CD4-positive, alpha-beta T cell treated with Interleukin-4 for 1 hour (primary cell): ENCODE measurements at regions not wholly inside any gene's neighbourhood (a gene's known extent, or its start where the extent isn't known, plus 50 kb on each side); places are given as distances from the start of the nearest gene placed in this dataset.

Experiments
- DNase-seq, 2 donors: peaks; one replicate each; pipeline ENCODE4 v3.0.0-alpha.2; 2020 to 2022

DNA sequence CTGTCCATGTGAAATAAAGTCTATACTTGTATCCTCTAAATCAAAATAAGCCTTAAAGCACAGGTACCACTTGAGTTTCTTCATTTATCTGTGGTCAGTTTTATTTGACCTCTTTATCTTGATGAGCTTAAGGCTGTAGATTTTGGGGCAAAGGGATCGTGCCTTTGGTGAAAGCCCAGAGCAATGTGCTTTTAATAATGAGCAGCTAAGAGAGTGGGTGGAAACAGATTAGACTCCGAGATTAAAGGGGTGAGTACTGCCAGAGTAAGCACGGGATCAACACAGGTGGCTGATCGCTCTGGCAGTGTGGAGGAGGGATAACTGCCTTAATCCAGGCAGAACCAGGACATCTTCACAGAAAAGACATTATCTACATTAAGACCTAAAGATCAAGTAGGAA lies 280.4 kb downstream of the TDRD15 start:
- DNase-seq: no peak

DNA sequence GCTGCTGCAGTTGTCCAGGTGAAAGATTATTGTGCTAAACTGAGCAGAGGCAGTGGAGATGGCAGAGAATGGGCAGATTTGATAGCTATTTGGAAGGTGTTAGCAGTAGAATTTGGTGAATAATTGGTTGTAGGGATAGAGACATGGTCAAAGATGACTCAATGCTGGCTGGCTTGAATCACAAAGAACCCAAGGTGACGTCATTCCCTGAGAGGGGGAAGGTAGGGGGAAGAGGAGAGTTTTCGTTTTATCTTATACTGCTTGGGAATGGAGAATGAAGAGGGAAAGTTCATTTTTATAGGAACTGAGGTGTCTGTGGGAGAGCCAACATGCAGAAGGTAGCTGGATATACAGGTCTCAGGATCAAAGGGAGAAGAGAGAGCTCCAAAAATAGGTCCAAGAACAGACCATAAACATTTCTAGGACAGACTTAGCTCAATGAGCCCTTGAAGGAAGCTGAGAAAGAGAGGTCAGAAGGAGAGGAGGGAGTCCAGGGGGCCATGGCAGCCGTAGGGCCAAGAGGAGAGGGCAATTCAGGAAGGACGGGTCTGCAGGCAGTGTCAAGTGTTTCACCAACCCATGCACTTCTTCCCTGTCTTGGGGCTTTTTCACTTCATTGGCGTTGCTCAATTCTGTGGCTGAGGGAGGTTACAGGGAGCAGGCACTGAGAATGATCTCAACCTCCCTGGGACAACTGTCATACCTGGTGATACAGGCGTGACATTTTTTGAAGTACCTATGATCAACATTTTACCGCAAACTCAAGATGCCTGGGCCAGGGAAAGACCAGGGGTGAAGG lies 281.3 kb downstream of the TDRD15 start:
- DNase-seq: no peak

DNA sequence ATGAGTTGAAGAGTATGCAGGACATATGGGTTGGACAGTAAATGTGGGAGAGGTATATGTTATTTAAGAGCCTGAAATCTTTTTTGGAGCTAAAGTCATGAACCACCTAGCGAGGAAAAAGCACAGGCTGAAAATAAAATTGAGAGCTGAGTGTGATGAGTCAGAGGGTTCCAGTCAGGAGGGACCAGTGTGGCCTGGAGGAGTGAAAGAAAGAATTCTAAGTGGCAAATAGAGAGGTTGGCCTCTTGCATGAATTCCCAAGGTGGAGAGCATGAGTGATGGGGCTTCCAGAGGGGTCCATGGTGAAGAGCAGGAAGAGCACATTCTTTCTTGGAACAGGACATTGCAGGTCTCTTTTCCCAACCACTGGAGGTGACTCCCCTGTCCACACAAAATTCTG lies 282.6 kb downstream of the TDRD15 start:
- DNase-seq: no peak

DNA sequence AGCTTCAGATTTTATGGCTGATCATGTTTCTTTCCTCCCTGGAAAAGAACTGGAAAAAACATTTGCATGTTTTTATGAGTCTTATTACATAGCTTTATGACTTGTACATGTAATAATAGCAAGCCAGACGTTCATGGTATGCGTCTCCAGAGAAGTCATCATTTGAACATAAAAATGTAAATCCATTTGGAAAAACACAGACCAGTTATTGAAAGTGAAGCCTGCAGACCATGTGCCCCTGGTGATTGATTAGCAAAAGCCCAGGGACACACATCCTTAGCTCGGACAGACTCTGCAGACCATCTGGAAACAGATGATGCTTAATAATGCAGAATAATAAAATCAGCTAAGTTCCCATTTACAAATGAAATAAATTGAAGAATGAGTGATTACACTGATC lies 283.1 kb downstream of the TDRD15 start:
- no peak for DNase-seq

DNA sequence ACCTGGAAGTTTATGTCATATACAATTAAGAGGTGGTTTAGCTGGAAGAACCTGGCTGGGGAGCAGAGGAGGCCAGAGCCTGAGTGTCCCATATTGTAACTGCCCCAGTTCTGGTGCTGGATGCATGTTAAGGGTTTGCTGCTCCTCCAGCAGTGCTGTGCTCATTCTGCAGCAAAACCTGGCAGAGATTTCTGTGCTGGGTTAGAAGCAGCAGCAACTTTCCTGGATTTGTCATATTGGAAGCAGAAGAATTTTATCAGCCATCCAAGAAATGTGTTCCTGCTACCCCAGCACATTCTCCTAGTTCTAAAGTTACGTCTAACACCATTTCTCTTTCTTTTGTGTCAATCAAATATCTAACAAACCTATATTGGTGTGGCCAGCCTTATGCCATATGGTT lies 284.1 kb downstream of the TDRD15 start:
- DNase-seq: no peak

DNA sequence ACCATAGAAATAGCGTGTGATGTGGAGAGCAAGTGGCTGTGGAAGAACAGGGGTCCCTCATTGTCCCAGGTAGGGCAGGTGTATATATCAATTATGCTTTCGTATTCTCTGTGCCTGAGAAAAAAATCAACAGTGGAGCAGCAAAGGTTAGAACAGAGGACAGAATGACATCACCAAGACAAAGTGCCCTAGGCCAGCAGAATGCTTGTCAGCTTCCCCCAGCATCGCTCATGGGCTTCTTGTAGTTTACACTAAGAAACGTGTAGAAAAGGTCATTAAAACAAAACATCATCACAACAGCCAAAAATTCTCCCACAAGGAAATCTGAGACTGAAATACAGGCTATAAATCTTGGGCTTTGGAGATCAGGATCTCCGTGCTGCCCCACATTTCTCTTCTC lies 288.0 kb downstream of the TDRD15 start:
- no peak for DNase-seq

DNA sequence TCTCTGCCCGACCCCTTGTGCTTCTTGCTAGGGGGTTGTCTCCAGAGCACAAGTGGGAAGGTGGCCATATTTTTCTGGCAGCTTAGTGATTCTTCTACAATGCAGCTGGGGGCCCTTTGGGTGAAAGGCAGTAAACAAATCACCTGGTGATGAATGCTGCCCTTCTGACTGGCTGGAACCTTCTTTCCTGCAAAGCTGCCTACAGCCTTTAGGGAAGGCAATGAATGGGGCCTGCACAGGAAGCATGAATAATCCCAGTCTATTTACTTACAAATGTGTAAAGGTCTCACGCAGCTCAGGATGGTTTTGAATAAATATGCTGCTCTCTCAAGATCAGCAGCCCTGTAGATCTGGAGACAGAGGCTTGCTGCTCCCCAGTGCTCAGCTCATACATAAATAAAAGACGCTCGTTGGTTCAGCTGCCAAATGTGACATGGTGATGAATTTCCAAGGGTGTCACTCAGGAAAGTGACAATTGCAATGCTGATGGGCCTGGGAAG lies 289.2 kb downstream of the TDRD15 start:
- no peak for DNase-seq

DNA sequence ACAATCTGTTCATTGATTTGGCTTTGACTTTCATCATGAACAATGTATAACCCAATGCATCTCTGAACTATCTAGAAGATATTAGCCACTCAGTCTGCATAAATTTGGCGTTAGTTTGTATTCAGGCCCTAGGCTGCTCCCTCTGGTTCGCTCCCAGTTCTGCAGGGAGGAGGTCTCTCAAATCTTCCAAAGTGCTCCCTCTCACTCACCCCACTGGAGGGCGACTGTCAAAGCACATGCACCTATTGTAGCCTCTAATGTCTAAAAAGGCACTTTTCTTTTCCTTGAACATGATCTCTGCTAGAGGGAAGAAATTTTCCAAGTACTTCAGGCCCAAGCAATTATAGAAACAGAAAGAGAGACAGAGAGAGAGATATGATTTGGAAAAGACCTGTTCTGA lies 291.5 kb downstream of the TDRD15 start:
- no peak for DNase-seq

DNA sequence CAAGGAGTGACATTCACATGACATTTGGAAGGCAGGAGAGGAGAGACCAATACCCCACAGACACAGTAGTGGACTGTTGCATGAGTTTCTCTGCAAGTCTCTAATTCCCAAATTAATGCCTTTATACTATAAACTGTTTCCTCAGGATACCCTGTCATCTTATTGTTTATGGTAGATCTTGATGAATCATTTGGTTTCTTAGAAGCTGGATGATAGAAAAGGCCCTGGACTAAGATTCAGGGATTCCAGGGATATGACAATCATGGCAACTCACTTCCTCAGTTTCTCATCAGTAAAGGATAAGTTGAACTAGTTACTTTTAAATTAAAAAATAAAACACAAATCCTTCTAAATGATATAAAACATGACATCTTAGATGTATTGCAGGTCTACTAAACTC lies 292.5 kb downstream of the TDRD15 start:
- DNase-seq: no peak

DNA sequence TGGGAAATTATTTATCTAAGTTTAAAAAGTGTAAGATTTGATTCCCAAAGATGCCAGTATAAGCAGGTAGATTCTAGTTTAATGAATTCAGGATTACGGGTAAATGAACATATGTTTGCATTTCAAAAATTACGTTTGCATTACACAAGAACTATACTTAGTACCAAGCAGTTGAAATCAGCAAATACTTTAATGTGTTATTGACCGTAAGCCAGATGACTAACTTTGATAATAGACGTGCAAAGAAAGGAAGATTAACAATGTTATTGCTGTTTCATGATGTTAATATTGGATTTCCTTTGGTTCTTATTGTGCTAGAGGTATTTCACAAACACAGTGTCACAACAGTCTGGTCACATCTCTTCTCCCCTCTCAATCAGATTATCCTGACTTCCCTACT lies 294.7 kb downstream of the TDRD15 start:
- no peak for DNase-seq

DNA sequence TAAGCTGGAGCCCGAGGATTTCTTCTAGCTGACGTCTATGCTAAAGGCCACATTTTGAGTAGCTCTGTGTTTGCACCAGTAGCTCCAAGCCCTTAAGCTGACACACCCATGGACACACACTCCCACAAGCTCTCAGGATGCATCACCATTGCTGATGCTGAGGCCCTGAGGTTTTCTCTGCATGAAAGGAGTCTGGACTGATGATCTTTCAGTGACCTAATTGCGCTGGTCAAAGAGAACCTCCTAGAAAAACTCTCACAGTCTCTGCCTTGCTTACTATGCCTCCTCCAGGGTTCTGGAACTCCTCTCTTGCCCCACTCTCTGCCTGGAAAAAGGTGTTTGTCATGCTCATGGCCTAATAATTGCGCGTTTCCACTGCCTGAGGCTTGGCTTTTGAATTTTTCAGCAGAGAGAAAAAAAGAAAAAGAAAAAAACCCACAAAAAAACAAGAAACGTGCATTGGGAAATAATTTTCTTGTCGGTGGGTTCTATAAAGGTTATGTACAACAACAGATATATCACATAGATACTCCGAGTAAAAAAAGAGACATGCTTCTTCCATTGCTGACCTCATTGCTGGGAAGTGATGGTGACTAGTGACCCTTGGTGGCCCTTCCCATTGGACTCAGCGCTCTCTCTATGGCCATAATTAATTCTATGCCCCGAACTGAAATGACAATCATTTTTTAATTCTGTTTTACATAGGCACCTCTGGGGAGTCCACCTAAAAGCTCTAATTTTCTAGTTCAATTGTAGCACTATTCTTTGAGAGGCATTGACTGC lies 297.0 kb downstream of the TDRD15 start:
- no peak for DNase-seq

DNA sequence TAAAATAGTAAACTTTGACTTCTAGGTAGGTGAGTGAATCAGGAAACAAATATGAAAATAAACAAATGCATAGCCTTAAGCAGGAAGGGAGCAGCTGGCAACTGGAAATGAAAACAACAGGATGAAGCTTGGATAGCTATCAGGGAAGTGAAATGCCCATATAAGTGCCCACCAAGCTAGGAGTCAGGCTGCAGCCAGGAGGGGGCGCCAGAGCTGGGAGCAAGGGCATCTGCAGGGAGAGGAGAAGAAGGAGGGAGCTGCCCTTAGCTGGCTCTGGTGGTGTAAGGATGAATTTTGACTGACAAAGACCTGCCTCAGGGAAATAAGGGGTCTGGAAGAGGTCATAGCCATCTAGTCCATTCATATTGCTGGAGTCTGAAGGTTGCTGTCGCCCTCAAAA lies 298.3 kb downstream of the TDRD15 start:
- no peak for DNase-seq

DNA sequence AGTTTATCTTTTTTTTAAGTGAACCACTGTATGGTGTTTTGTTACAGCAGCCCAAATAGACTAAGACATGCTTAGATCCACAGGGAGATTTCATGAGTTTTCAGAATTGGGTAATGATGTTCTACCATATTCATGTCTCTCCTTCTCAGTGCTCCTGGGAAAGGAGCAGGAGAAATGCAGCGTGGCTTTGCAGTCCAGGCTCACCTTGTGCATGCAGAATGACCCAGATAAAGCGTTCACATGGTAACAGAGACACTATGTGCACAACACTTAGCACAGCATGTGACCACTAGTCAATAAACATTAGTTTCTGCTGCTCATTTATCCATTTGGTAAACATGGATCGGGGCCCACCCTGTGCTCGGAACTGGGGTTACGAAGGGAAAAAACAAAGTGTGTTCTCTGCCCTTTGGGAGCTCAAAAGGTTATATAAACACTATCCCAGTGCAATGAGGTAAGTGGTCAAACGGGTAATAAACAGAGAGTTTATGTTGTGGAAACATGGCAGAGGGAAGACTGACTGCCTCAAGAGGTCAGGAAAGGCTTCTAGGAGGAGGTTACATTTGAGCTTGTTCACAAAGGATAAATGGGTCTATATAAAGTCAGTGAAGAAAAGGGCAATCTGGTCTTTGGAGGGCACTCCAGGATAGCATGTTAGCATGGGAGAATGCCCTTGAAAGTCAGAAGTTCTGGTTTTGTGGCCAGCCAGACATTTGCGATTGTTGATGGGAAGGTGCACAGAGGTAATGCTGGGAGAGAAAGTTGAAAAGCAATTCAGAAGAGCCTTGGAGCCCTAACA lies 299.2 kb downstream of the TDRD15 start:
- no peak for DNase-seq

DNA sequence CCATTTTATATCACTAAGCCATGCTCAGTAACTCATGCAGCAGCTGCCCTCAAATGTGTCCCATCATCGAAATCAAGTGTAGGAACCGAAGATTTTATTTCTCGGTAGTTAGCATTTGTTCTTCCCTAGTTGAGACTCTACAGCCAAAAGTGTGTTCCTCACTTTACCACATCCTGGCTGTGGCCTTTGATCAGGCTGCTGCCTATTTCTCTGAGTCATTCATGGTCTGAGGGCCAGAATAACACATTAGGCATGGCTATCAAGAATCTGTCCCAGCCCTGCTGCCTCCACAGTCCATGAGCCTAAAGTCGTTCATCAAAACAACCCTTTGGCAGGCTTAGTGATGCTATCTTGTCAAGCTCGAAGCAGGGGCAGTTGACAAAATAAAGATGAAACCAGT lies 300.1 kb downstream of the TDRD15 start:
- DNase-seq: no peak

DNA sequence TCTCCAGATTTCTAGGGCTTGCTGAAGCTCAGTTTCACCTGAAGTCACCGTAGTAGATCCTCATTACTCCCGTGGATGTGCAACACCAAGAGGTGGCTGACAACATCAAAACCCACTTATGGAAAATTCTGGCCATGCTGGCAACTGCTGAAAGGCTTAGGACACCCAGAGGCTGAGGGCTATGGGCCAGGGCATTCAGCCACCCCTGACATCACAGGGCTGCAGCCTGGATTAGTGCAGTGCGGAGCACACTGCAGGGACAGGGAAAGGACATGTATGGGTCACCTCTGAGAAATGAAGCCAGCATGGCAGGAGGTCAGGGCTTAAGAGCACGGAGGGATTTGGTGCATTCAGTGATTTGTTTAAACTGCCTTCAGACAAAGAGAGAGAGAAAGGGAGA lies 300.6 kb downstream of the TDRD15 start:
- no peak for DNase-seq

DNA sequence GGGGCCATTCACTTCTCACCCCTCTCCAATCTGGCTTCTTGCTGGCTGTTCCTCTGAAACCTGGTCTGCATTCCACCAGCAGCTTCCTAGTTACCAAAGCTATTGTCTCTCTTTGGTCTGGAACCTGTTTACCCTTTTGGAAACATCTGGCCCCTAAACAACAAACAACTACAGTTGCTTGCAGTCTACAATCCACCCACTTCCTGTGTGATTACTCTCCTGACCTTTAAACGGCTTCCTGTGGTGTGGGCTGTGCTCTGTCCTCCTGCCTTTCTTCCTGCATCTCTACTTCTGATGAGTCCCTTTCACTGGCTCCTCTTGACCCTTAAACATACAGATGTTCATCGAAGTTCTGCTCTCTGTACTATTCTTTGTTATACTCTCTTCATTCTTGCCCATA lies 303.8 kb downstream of the TDRD15 start:
- DNase-seq: no peak

DNA sequence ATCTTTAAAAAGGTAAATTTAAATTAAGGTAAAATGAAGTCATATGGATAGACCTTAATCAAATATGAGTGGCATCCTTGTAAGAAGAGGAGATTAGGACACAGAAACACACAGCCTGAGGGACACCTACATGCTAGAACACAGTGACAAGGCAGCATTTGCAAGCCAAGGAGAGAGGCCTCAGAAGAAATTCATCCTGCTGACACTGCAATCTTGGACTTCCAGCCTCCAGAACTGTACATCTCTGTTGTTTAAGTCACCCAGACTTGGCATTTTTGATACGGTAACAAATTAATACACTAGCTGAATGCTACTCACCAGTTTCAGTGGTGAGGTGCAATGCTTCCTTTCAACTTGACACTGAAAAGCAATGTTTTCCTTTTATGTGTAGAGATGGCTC lies 305.0 kb downstream of the TDRD15 start:
- no peak for DNase-seq

DNA sequence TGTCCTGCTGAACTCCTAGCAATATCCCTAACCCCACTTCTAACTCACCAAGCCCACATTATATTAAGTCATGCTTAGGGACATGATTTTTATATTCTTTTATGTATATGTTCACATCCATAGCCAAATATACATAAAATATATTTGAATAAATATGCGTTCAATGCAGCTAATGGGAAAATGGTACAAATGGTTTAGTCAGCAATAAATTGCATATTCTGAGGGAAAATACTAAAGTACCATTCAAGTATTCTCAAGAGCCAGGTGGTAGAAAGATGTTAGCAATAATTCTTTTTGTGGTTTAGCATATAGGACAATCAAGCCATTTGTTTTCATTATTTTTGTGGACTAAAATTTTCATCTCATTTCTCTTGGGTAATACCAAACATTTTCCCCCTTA lies 306.0 kb downstream of the TDRD15 start:
- no peak for DNase-seq

DNA sequence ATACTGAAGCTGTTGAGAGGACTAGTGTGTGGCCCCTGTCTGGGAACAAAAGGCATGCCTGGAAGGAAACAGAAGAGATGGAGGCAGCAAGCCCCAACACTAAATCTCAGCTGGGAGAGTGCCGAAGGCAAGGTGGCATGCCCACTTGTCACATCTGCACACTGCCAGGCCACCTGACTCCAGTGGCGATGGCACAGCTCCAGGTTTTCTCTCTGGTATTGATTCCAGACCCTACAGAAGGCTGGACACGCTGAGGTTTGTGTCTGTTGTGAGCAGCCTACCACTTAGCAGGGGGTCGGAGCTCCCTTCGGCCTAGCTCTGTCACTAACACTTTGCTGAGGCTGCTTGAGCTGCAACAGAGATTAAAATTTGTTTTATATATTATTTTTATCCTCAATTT lies 307.3 kb downstream of the TDRD15 start:
- no peak for DNase-seq

DNA sequence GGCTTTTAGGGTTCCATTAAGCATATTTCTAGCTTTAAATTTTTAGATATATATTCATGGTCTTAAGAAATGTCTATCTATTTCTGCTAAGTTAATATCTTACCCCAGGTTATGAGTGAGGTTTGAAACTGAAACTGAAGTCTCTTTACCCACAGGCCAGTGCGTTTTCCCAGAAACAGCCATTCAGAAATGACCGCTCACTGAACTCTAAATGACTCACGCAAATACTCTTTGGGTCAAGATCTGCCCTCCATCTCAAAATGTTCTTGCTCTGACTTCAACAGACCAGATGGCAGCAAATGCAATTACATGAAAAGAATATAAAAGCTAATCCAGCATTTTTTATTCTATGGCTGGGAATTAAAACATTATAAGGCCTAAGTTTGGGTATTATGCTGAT lies 315.2 kb downstream of the TDRD15 start:
- DNase-seq: no peak

DNA sequence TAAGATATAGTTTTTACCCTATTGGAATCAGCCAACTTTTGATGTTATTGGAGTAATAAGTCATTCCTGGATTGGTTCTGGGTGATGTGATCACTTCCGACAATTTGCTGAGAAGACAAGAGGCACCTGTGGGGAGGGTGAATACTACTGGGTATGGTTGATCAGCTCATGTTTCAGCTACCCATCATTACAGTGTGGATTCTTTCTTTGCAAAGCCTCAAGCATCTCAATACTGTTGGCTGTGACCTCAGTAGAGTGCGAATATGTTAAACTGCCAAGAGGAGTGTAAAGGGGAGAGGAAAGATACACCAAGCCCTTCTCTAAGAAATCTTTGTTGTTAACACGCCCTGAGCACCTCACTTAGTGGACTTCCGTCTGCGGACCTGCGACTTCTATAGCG lies 317.7 kb downstream of the TDRD15 start:
- no peak for DNase-seq

DNA sequence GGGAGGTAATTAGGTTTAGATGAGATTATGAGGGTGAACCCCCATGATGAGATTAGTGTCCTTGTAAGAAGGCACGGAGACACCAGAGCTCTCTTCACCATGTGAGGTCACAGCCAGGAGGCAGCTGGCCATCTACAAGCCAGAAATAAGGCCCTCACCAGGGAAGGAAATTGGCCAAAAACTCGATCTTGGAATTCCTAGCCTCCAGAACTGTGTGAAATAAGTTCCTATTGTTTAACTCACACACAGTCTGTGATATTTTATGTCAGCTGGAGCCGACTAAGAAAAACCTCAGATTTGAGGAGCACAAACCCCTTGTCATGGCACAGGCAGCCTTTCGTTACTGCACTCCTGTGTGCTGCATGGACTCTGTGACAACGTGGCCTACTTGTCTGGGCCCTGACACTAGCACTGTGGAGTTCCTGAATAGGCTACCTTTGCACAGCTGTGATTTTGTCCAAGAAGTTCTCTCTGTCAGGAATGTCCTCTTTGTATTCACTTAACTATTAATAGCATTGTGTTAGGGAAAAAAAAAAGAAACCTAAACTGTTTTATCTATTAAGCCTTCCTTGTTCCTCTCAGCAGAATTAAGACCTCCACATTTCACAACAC lies 319.8 kb downstream of the TDRD15 start:
- DNase-seq: no peak

DNA sequence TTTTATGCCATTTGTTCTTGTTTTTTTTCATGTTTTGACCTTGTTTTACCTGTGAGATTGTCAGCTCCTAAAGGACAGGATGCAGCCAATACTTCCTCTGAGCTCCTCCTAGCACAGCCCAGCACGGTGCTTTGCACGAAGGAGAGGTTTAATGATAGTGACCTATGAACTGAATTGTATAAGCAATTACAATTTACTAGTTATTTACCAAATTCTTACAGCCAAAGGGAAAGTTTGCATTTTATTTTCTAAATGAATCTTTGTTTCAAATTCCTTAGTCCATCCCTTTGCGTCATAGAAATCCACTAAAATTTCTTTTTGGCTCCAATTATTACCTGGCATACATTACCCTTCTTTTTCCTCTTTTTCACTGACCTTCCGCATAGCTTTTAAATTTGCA lies 326.1 kb downstream of the TDRD15 start:
- no peak for DNase-seq
